ENCODE measurements at regions not wholly inside any gene's neighbourhood (a gene's known extent, or its start where the extent isn't known, plus 50 kb on each side); places are given as distances from the start of the nearest gene placed in this dataset.

DNA sequence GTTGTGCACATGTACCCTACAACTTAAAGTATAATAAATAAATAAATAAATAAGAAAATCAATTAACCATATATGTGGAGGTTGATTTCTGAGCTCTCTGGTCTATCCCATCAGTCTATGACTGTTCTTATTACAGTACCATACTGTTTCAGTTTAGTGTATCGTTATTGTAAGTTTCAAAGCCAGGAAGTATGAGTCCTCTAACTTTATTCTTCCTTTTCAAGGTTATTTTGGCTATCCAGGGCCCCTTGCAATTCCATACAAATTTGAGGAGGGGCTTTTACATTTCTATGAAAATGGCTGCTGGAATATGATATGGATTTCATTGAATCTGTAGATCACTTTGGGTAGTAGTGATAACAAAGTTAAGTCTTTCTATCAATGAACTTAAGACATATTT, 96.9 kb upstream of the BCL9 start:
- DNase-seq (ENCODE audit: low spot score), result no peak
- intact Hi-C loops (cut with DNase I), result no loop called here

DNA sequence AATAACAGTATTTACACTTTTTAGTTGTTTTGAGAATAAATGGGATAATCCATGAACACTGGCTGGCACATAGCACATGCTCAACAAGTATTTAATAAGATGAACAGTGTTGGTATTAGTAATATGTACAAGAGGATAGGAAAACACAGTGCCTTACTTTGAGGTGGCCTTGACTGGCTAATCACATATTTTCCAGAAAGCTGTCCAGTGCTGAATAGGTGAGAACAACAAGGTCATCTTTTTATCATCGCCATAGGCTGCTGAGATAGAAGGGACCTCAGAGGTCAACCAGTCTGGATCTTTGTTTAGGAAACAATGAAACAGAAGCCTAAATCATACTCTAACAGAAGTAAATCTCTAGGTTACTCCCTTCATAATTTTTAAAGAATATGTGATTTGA, 89.7 kb upstream of the BCL9 start:
- intact Hi-C loops (cut with DNase I), result no loop called here
- DNase-seq (ENCODE audit: low spot score), result no peak

DNA sequence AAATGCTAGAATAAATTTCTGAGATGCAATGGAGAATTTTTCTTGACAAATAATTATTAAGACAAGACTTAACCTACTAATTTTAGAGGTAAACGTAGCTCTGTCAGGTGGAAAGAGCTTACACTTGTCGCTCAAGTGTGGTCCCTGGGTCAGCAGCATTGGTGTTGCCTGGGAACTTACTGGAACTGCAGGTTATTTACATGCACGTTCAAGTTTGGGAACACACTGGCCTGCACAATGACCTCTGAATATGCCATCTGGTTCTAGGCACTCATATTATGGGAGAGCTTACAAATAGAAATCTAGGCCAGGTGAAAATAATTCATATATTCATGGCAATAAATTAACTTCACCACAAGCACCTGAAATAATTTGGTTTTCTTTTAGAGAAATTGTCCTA, 88.5 kb upstream of the BCL9 start:
- intact Hi-C loops (cut with DNase I), result no loop called here
- DNase-seq (ENCODE audit: low spot score), result no peak

DNA sequence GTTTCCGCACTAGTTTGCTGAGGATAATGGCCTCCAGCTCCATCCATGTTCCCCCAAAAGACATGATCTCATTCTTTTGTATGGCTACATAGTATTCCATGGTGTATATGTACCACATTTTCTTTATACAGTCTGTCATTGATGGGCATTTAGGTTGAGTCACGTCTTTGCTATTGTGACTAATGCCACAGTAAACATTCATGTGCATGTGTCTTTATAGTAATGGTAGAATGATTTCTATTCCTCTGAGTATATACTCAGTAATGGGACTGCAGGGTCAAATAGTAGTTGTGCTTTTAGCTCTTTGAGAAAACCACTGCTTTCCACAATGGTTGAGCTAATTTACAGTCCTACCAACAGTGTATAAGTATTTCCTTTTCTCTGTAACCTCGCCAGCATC, 78.3 kb upstream of the BCL9 start:
- intact Hi-C loops (cut with DNase I), result no loop called here

DNA sequence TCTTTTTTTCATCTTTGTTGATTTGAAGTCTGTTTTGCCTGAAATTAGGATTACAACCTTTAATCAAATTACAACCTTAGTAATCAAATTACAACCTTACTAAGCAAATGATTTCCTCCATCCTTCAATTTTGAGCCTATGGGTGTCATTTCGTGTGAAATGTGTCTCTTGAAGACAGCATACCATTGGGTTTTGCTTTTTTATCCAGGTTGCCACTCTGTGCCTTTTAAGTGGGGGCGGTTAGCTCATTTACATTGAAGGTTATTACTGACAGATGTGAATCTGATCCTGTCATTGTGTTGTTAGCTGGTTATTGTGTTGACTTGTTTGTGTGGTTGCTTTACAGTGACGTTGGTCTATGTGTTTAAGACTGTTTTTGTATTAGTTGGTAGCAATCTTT, 74.8 kb upstream of the BCL9 start:
- no peak for DNase-seq (ENCODE audit: low spot score)
- intact Hi-C loops (cut with DNase I), result no loop called here

More for the DNA sequence above, 78.3 kb upstream of the BCL9 start:
- no peak for DNase-seq (ENCODE audit: low spot score)

DNA sequence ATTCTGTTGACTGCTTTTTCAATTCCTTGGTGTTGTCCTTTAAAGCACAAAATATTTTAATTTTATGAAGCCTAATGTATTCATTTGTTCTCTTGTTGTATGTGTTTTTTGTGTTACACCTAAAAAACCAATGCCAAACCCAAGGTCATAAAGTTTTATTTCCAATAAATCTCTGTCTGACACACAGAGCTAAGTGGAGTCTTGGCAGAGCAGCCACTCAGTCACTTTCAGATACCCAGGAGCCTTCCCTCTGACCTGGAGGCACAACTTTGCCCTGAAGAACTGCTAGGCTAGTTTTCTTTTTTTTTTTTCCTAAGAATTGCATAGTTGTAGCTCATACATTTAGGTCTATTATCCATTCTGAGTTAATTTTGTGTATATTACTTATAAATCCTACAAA, 71.2 kb upstream of the BCL9 start:
- intact Hi-C loops (cut with DNase I), result no loop called here
- DNase-seq (ENCODE audit: low spot score), result no peak

DNA sequence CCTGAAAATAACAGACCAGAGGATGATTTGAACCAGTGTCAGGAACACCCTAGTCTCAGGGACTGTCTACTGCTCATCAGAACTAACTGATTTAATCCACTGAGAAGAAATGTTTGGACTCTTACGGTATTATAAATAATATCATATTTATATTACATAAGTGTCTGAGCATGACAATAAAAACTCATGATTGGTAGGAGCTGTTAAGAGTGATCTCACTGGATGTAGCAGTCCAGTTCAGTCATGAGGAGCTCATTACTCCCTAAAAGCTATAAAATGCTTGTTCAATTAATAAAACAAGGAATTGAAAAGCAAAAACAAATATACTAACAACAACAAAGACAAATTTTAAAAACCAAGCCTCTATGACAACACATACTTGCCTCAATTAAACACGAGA, 68.8 kb upstream of the BCL9 start:
- DNase-seq (ENCODE audit: low spot score), result no peak
- intact Hi-C loops (cut with DNase I), result no loop called here

DNA sequence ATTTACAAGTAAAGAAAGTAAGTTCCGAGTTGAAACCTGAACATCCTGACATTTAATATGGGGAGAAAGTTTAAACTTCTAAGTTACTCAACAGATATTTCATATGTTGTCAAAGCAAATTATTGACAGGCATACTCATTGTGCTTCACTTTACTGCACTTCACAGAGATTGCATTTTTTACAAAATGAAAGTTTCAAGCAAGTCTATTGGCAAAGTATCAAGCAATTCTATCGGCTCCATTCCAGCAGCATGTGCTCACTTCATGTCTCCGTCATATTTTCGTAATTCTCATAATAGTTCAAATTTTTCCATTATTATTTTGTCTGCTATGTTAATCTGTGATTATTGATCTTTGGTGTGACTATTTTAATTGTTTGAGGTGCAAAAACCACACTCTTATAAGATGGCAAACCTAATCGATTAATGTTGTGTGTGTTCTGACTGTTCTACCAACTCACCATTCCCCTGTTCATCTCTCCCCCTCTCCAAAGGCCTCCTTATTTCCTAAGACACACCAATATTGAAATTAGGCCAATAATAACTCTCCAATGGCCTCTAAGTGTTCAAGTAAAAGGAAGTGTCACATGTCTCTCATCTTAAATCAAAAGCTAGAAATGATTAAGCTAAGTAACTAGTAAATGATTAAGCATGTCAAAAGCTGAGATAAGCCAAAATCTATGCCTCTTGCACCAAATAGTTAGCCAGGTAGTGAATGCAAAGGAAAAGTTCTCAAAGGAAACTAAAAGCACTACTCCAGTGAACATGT, 68.2 kb upstream of the BCL9 start:
- no peak for DNase-seq (ENCODE audit: low spot score)
- intact Hi-C loops (cut with DNase I), result no loop called here

DNA sequence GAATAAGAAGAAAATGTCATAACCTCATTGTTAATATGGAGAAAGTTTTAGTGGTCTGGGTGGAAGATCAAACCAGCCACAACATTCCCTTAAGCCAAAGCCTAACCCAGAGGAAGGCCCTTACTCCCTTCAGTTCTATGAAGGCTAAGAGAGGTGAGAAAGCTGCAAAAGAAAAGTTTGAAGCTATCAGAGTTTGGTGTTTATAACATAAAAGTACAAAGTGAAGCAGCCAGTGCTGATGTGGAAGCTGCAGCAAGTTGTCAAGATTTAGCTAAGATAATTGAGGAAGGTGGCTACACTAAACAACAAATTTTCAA, 67.6 kb upstream of the BCL9 start:
- intact Hi-C loops (cut with DNase I), result no loop called here
- no peak for DNase-seq (ENCODE audit: low spot score)

DNA sequence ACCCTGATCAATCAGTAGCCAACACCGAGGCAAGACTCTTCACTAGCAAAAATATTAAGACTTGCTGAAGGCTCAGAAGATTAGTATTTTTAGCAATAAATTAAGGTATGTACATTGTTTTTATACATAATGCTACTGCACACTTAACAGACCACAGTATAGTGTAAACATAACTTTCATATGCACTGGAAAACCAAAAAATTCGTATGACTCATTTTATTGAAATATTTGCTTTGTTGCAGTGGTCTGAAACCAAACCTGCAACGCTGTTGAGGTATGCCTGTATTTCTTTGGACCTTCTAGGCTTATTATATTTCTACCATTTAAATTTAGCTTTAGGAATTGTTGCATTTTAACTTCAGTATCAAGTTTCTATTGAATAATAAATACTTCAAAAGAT, 65.8 kb upstream of the BCL9 start:
- no peak for DNase-seq (ENCODE audit: low spot score)
- intact Hi-C loops (cut with DNase I), result no loop called here

DNA sequence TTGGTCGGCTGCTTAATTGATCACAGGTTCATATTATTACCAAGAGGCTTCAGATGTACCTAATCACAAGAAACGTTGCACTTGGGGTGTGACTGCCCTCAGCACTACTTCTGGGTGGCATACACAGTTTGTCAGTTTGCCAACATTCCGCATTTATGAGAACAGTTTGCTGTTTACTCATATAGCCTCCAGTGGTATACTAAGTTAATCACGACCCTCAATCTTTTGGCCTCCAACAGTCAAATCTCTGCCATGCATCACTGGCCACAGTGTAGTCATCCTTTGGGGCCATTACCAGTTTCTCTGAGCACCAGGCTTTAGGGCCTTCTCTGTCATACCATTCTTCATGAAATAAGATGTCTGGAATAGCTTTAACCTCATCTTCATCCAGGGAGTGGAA, 62.8 kb upstream of the BCL9 start:
- intact Hi-C loops (cut with DNase I), result no loop called here
- DNase-seq (ENCODE audit: low spot score), result no peak

DNA sequence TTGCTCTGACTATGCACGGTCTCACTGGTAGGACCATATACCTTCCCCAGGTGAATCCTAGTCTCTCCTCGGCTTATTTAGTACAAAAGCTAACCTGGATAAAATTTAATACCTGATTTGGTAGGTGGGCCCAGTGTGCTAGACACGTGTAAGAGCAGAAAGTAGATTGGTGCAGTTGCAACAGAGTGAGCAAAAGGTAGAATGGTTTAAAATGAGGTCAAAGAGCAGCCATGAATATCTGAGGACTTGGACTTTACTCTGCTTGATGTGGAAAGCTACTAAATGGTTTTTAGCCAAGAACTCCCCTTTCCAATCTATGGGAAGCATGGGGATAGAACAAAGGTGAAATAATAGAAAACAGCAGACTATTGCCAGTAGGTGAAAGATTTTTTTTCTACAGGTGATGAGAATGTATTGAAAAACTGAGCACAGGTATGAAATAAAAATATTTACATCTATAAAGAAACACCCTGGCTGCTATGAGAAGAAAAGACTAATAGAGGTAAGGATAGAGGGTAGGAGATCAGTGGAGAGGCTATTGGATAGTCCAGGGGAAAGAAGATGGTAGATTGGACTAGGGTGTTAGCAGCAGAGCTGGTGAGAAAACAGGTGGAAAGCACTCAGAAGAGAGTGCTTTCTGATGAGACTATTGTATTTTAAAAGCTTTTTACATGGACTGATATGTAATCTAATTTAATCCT, 61.3 kb upstream of the BCL9 start:
- intact Hi-C loops (cut with DNase I), result no loop called here
- DNase-seq (ENCODE audit: low spot score), result no peak

DNA sequence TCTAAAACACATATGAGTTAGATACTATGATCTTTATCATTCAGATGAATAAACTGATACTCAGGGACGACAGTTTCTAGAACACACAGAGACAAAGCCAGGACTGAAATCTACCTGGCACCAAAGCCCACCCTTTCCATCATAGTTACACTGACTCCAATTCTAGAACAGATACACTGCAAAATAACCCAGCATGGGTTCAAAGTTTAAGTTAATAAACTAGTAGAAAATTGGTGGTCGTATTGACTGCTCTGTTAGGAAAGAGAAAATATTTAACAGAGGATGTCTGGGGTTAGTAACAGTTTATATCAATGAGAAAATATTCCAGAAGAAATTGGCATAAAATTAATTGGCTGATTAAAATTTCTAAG, 60.8 kb upstream of the BCL9 start:
- intact Hi-C loops (cut with DNase I), result no loop called here
- no peak for DNase-seq (ENCODE audit: low spot score)

DNA sequence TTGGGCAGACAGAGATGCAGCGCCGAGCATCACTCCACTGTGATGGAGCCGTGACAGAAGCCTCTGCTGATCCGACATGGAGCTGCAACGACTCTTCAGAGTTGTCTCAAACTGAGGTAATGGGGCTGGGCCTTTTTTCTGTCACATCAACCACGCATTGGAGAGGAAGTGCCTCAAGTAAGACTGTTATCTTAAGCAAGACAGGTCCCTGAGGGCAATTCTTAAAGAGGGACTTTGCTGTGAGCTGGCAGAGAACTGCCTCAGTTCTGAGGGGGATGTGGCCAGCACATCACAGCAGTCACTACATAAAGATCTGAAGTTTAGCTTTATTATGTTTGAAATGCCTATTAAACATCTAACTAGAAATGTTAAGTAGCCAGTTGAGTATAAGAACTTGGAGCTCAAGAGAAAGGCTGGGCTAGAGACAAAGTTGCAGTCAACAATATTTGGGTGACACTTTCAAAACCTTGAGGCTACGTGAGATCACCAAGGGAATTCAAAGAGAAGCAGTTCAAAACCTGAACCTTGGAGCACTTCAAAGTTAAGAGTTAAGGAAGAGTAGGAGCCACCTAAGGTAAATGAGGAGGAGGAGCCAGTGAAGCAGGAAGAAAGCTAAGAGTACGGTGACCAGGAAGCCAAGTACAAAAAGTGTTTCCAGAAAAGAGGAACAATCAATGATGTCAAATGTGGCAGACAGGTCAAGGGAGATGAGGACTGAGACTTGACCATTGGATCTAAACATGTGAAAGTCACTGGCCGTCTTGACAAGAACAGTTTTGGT, 54.2 kb upstream of the BCL9 start:
- intact Hi-C loops (cut with DNase I), result no loop called here
- DNase-seq (ENCODE audit: low spot score), result no peak

DNA sequence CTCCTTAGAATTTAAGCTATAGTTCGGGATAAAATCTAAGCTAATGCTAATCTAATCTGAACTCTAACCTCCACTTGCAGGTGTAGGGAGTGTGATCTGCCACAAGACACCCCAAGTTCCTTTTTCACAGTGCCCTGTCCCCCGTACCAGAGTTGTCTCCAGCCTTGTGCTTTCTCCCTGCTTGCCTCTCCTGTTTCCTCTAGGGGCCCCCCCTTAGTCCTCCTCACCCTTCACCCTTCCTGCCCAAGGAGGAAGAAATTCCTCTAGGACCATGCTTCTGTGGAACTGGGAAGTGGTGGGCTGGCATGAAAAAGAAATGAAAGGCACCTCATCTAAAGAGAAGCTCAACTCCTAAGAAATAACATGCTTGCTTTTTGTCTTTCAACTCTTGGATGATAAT, 50.2 kb upstream of the BCL9 start:
- no peak for DNase-seq (ENCODE audit: low spot score)
- intact Hi-C loops (cut with DNase I), result no loop called here
